Stimulated activated naive CD8-positive, alpha-beta T cell treated with anti-CD3 and anti-CD28 coated beads, Interleukin-15, Interleukin-2, amounts not matched to agents 100 U/mL and 50 U/mL, for 24 hours (primary cell): ENCODE measurements at regions not wholly inside any gene's neighbourhood (a gene's known extent, or its start where the extent isn't known, plus 50 kb on each side); places are given as distances from the start of the nearest gene placed in this dataset.

Experiments used
- ATAC-seq: fragments of 150-1000 bp; cut with Tn5 transposase; one replicate; pipeline ENCODE4 v1.10.0; 2021
- DNase-seq: peaks from one replicate; pipeline ENCODE4 v3.0.0; 2021

- DNase-seq (no peak), ATAC-seq (no peak)
Measured at GRCh38 chr1:228894442-228894989, 159.2 kb downstream of the RHOU start.

DNA sequence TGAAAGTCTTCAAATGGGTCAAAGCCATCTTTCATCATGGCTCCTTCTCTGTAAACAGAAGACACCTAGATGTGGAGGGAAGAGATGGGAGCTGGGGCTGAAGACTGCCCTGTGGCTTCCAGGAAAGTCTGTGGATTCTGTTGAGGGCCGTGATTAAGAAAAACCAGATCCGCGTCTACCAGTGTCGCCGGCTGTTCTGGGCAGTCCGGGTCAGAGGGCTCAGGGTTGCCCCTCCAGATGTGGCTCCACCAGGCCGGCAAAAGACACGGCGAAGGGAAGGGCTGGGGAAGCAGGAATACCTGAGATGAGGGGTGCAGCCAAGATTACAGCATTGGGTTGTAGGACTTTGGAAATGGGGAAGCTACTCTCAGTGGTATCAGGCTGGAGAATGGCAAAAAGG is 162.6 kb downstream of the RHOU start:
- ATAC-seq (no peak), DNase-seq (no peak)

- ATAC-seq (no peak), DNase-seq (no peak)
Measured at GRCh38 chr1:228898582-228898992, 163.3 kb downstream of the RHOU start.

DNA sequence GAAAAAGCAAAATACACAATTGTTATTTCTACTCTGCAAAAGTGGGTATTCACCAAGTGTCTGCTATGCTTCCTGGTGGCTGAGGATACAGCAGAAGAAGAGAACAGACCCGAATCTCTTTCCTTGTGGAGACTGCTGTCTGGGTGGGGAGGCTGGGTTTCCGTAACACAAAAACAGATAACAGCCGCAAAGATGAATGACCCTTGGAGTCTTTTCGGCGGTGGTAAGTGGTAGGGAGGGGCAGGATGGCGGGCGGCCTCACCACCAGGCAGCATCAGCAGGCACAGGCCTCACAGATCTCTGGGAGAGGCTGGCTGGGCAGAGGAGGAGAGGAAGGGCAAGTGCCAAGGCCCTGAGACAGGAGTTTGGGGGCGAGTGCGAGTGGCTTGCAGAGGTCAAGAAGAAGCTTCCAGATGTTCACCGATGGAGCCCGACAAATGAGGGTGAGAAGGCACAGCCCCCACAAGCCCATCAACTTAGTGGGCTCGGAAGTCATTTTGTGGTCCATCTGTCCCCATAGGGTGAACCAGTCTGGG is 164.2 kb downstream of the RHOU start:
- DNase-seq (no peak), ATAC-seq (no peak)

DNA sequence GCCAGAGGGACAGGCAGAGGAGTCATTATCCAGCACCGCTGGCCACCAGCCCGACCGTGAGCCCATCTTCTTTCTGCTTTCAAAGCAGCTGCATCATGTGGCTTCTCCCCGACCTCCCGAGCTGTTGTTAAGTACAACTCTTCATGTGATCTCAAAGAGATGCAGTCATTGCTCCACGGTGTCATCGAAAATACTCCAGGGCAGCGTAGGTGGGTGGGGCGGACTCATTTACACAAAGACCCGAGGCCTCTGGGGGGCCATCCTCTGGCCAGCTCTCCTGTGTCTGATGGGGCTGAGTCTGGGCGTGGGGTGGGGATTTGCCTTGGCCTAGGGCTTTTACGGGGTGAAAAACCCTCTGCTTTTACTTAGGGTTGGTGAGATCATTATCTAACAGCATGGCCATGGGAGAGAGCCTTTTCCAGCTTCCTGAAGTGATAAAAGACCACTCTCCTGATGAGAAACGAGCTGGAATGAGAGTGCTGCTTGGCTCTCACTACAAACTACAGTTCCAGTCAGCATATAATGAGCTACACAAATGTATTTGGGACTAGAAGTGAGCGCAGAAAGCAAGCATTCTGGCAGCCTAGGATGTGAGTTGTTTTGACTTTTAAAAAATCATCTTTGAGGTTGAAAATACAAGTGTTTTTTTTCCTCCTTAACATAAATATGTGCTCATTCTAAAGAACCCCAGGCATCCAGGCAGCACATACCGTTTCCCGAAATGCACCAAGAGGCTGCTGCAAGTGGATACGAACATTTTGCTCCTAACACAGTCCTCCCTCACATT is 165.0 kb downstream of the RHOU start:
- DNase-seq (no peak), ATAC-seq (no peak)

GRCh38 chr1:228900886-228901392 is 165.7 kb downstream of the RHOU start:
- ATAC-seq (no peak), DNase-seq (no peak)

DNA sequence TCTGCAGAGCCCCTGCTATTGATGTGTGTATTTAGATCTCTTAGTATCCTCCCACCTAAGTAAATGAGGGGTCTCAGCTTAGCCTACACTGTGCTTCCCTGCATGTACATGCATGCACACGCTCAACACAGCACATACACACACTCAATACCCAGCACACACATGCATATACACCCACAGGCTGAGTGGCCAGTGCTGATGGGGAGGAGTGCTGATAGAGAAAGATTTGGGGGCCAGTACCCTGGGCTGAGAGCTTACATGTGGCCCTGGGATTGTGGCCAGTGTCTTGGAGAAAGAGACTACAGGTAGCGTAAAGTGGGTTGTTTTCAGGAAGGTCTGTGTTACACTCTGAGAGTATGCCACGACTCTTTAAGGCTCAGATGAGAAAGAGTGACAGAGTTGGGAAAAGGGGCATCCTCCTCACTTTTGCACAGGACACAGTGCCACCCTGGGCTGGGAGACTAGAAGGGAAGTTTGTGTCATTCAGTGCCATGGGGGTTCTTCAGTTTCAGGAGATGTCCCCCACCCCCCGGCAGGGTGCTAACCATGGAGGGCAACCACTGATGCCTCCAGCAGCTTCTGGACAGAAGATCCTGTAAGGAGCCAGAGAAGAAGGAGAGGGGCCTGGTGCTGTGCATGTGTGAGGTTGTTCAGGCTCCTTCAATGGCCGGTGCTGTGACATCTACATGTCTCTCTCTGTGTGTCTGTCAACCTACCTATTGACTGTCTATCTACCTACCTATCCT is 166.8 kb downstream of the RHOU start:
- no peak for ATAC-seq
- no peak for DNase-seq

- ATAC-seq (no peak), DNase-seq (no peak)
Measured at GRCh38 chr1:228902781-228903433, 167.6 kb downstream of the RHOU start.

DNA sequence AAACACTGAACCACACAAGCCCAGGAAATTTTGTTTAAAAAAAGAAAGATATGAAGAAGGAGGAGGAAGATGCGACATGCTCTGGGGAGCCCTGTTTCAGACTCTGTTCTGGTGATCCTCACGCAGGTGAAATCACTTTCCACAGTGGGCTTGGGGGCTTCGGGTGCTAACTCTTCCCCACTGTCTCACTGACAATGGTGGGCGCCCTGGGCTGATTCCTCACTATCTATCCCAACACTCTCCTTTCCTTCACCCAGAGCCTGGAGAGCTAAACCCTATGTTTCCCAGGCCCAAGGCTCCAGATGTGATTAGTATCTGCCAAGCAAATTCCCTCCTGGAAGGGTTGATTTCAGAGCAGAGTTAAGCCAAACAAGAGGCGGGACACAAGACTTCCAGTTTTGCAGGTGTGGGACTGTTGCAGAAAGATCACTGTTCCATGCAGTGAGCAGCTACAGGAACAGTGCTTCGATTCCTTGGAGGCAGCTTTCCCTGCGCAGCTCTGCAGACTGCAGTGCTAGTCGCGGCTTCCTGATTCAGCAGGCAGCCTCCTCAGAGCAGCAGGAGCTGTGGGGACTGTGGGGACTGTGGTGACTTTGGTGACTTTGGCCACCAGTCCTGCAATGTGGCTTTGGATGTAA is 168.3 kb downstream of the RHOU start:
- no peak for ATAC-seq

GRCh38 chr1:228904222-228904621 is 168.9 kb downstream of the RHOU start:
- ATAC-seq (no peak), DNase-seq (no peak)

More for the DNA sequence above, 168.3 kb downstream of the RHOU start:
- DNase-seq: no peak

DNA sequence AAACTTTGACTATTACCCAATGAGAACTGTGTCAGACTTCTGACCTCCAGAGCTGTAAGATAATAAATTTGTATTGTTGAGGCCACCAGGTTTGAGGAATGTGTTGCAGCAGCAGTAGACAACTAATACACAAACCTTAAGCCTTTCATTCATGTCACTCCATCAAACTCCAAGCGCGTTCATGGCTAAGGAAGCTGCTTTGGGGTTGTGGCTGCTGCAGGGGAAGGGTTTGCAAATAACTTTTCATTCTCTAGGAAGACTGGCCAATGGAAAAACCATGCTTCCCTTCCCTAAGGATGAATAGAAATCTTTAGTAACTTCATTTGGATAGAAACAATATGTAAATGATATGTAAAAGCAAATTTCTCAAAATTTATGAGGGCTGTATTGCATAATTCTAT is 170.4 kb downstream of the RHOU start:
- no peak for ATAC-seq
- no peak for DNase-seq

- ATAC-seq (no peak), DNase-seq (no peak)
Measured at GRCh38 chr1:228906223-228906860, 171.1 kb downstream of the RHOU start.

DNA sequence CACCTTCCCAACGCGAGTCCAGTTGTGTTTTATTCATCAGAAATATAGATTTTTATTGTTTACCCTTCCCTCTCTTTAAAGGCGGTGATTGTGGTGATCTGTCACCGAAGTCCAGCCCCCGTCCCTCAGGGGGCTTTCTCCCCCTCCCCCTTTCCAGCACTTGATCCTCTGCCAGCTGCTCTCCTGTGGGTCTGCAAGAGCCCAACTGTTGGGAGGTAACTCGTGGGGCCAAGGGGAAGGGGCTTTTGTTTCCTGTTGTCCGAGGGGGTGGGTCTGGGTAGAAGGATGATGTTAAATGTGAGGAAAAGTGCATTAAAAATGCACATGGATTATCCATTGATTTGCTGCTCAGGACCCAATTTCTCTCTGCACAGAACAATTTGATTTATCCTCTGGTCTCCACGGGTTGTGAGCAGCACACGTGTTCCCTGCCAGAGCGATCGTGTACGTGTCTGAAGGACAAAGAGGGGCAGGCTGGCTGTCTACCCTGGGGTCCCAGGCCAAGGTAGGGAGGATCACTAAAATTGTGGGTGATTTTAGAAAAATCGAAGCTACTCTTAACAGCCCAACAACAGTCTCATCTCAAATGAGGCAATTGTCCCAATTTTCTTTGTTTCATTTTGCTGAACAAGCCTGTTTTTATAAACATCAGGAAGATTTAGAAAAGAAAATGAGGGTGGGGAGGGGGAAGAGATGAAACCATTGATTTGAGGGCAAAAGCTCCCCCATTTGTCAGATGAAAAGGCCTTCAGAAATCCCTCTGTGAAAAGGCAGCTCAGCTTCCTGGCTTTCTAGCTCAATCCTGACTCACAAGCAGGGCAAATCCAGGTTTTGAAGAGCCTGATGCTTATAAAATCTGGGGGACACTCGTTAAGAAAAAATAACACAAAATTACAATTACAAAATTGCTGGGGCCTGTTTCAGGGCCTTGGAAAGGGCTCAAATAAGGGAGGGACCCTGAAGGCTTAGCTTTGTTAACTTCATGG is 176.2 kb downstream of the RHOU start:
- ATAC-seq (no peak), DNase-seq (no peak)

GRCh38 chr1:228913626-228914414 is 178.5 kb downstream of the RHOU start:
- DNase-seq: no peak
- ATAC-seq: no peak

DNA sequence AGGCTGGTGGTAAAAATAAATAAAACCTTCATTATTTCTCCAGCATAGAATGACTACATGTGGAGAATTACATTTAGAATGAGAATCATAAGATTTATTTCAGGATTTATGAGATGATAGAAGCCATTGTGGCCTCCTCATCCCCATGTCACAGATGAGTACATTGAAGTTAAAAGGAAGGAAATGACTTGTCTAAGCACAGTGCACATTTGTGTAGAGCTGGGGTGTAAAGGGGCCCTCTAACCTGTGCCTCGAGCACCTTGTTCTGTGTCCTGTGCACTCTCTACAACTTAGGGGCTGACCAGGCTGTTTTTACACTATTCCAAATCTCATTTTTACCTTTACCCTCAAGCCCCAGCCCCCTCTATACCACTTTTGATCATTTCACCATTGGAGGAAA is 179.4 kb downstream of the RHOU start:
- DNase-seq (no peak), ATAC-seq (no peak)

- ATAC-seq (no peak), DNase-seq (no peak)
Measured at GRCh38 chr1:228917342-228917741, 182.1 kb downstream of the RHOU start.

GRCh38 chr1:228917755-228918154 is 182.5 kb downstream of the RHOU start:
- ATAC-seq: no peak

DNA sequence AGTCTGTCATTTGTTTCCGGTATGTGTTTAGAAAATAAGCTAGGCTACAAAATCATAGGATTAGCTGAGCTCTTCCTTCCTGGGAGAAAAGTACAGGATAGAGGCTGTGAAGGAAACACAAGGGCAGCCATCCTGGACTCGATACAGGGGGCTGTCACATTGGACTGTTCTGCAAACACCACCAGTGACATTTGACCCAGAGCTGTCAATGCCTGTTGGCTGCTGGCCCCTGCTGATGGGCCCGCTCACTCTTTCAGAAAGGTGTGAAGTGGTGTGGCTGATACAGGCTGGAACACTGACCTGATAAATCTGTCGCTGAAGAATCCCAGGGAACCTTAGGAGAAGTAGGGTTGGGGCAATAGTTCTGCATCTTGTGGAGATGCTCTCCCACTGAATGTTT is 183.1 kb downstream of the RHOU start:
- ATAC-seq (no peak), DNase-seq (no peak)

More at GRCh38 chr1:228917755-228918154, 182.5 kb downstream of the RHOU start:
- no peak for DNase-seq

GRCh38 chr1:228919914-228920313 is 184.6 kb downstream of the RHOU start:
- ATAC-seq (no peak), DNase-seq (no peak)
